ENCODE measurements at regions not wholly inside any gene's neighbourhood (a gene's known extent, or its start where the extent isn't known, plus 50 kb on each side); places are given as distances from the start of the nearest gene placed in this dataset.

GRCh38 chr13:44074611-44075010, 194.9 kb downstream of the LACC1 start (continued):
- TF ChIP-seq ZNF692 (tag by site-specific recombination; IDR thresholded peaks at IDR 0.05) (no peak), ZNF76 (tag by site-specific recombination; IDR thresholded peaks at IDR 0.05; ENCODE audit: borderline replicate concordance, low read depth) (no peak), EGR2 (tag by site-specific recombination; IDR thresholded peaks at IDR 0.05; ENCODE audit: low read depth) (no peak), ZNF24 (tag by site-specific recombination; IDR thresholded peaks at IDR 0.05) (no peak), ZNF629 (tag by site-specific recombination; IDR thresholded peaks at IDR 0.05) (no peak), KLF16 (tag by site-specific recombination; IDR thresholded peaks at IDR 0.05) (no peak)

- Histone ChIP-seq H3K36me3 (ENCODE audit: control insufficient read depth in 2 of 2, insufficient read depth in 1 of 2, low read length in 2 of 2) (no peaks in the 10 kb centered on the region), H3K4me1 (ENCODE audit: control insufficient read depth, insufficient read depth, low read length) (no peaks in the 10 kb centered on the region), H3K27ac (ENCODE audit: extremely low read depth, low read depth, low read length) (no peak overlapping the region), H3K9me3 (ENCODE audit: control insufficient read depth, insufficient read depth, low read depth, low read length) (no peaks in the 10 kb centered on the region; the same call in 1 of the 2 replicates), H3K4me3 (ENCODE audit: low read depth, low read length) (no peak overlapping the region)
- TF ChIP-seq ZNF10 (tag by site-specific recombination; IDR thresholded peaks at IDR 0.05) (no peak), ZNF580 (tag by site-specific recombination; IDR thresholded peaks at IDR 0.05) (no peak), HOXA7 (CRISPR knock-in tag; IDR thresholded peaks at IDR 0.05; ENCODE audit: borderline replicate concordance) (no peak), ZNF623 (tag by site-specific recombination; IDR thresholded peaks at IDR 0.05) (no peak), ZFP3 (tag by site-specific recombination; IDR thresholded peaks at IDR 0.05; ENCODE audit: low read depth) (no peak), ZNF354C (tag by site-specific recombination; IDR thresholded peaks at IDR 0.05; ENCODE audit: borderline replicate concordance, low read depth) (no peak), SALL2 (tag by site-specific recombination; IDR thresholded peaks at IDR 0.05; ENCODE audit: borderline replicate concordance) (no peak), ZNF266 (tag by site-specific recombination; IDR thresholded peaks at IDR 0.05; ENCODE audit: low read depth) (no peak), ZNF248 (tag by site-specific recombination; IDR thresholded peaks at IDR 0.05) (no peak), ZNF549 (tag by site-specific recombination; IDR thresholded peaks at IDR 0.05) (no peak), ZNF404 (tag by site-specific recombination; IDR thresholded peaks at IDR 0.05) (no peak), ZNF530 (tag by site-specific recombination; IDR thresholded peaks at IDR 0.05; ENCODE audit: low read depth) (no peak), HOXD13 (CRISPR knock-in tag; IDR thresholded peaks at IDR 0.05; ENCODE audit: borderline replicate concordance) (no peak)
- POLR2A ChIA-PET: no interaction called here
- CTCF ChIA-PET: no interaction called here
Measured at GRCh38 chr13:44075113-44075512, 195.4 kb downstream of the LACC1 start.

- Histone ChIP-seq H3K36me3 (ENCODE audit: control insufficient read depth in 2 of 2, insufficient read depth in 1 of 2, low read length in 2 of 2) (no peaks in the 10 kb centered on the region), H3K27ac (ENCODE audit: extremely low read depth, low read depth, low read length) (no peak overlapping the region), H3K9me3 (ENCODE audit: control insufficient read depth, insufficient read depth, low read depth, low read length) (no peaks in the 10 kb centered on the region), H3K4me1 (ENCODE audit: control insufficient read depth, insufficient read depth, low read length) (no peaks in the 10 kb centered on the region), H3K4me3 (ENCODE audit: low read depth, low read length) (no peak overlapping the region)
- TF ChIP-seq ZNF324 (tag by site-specific recombination; IDR thresholded peaks at IDR 0.05): no peak
- no peak for TF ChIP-seq ZFP37 (tag by site-specific recombination; IDR thresholded peaks at IDR 0.05)
- TF ChIP-seq ZNF768 (tag by site-specific recombination; IDR thresholded peaks at IDR 0.05): no peak
- no peak for TF ChIP-seq ZNF639 (tag by site-specific recombination; IDR thresholded peaks at IDR 0.05)
- no peak for TF ChIP-seq SP7 (tag by site-specific recombination; IDR thresholded peaks at IDR 0.05)
- TF ChIP-seq ZNF623 (tag by site-specific recombination; IDR thresholded peaks at IDR 0.05): no peak
- TF ChIP-seq EGR2 (tag by site-specific recombination; IDR thresholded peaks at IDR 0.05; ENCODE audit: low read depth): no peak
- TF ChIP-seq ZNF121 (tag by site-specific recombination; IDR thresholded peaks at IDR 0.05): no peak
- no peak for TF ChIP-seq ZNF394 (tag by site-specific recombination; IDR thresholded peaks at IDR 0.05; ENCODE audit: borderline replicate concordance)
- no peak for TF ChIP-seq ZNF133 (tag by site-specific recombination; IDR thresholded peaks at IDR 0.05)
- ChIA-PET POLR2A (no interaction called here), CTCF (no interaction called here)
Measured at GRCh38 chr13:44078806-44079376, 199.2 kb downstream of the LACC1 start.
